Sigmoid colon (tissue), 4 donors: ENCODE measurements at regions not wholly inside any gene's neighbourhood (a gene's known extent, or its start where the extent isn't known, plus 50 kb on each side); places are given as distances from the start of the nearest gene placed in this dataset.

Experiments used
- POLR2A ChIP-seq, 2 donors: fragments of 450-650 bp; IDR thresholded peaks; one replicate each; pipeline ENCODE4 v1.6.1; 2016; ENCODE audit warnings: antibody characterized with exemption in 2 of 2, mild to moderate bottlenecking in 2 of 2, moderate library complexity in 2 of 2
- POLR2AphosphoS5 ChIP-seq, 4 donors: sonication (generic); formaldehyde crosslinking; IDR thresholded peaks; one replicate each; pipeline ENCODE4 v1.6.1; 2017; ENCODE audit warnings: antibody characterized with exemption in 4 of 4
- TF ChIP-seq, protein P1 (sequence below), 4 experiments: fragments of 450-650 bp in 3 of 4; fragments of 200-600 bp in 1 of 4; IDR thresholded peaks; one replicate each; pipeline ENCODE4 v1.5.1; 2016 to 2019; ENCODE audit warnings: antibody characterized with exemption in 4 of 4, mild to moderate bottlenecking in 3 of 4, moderate library complexity in 2 of 4

DNA sequence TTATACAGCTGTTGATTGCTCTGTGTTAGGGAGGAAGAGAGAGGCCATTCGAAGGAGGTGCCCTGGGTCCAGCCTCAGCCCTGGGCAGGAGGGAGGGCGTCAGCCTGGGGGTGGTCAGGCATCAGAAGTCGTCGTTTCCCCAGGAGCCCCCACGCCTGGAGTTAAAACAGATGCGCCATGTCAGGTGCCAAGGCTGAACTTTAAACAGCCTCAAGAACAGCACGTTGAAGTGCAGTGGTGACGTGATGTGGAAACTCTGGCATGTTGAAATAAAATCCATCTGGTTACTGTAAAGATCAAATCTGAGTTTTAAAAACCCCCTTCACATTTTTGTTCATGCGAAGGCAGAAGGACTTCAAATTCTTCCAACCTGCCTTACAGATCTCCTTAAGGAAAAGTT, 128.4 kb upstream of the PPP2R2D start:
- TF ChIP-seq, protein P1, sequence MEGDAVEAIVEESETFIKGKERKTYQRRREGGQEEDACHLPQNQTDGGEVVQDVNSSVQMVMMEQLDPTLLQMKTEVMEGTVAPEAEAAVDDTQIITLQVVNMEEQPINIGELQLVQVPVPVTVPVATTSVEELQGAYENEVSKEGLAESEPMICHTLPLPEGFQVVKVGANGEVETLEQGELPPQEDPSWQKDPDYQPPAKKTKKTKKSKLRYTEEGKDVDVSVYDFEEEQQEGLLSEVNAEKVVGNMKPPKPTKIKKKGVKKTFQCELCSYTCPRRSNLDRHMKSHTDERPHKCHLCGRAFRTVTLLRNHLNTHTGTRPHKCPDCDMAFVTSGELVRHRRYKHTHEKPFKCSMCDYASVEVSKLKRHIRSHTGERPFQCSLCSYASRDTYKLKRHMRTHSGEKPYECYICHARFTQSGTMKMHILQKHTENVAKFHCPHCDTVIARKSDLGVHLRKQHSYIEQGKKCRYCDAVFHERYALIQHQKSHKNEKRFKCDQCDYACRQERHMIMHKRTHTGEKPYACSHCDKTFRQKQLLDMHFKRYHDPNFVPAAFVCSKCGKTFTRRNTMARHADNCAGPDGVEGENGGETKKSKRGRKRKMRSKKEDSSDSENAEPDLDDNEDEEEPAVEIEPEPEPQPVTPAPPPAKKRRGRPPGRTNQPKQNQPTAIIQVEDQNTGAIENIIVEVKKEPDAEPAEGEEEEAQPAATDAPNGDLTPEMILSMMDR (IDR thresholded peaks at IDR 0.05) = no peak
- TF ChIP-seq POLR2A (IDR thresholded peaks at IDR 0.05) (no peak), POLR2AphosphoS5 (IDR thresholded peaks at IDR 0.05) (no peak)
